Neural cell (in vitro differentiated cells): ENCODE measurements at regions not wholly inside any gene's neighbourhood (a gene's known extent, or its start where the extent isn't known, plus 50 kb on each side); places are given as distances from the start of the nearest gene placed in this dataset.

Experiments
- POLR2AphosphoS5 ChIP-seq: IDR thresholded peaks from 2 replicates; pipeline ENCODE4 v1.6.1; 2012
- TAF1 ChIP-seq: IDR thresholded peaks from 2 replicates; pipeline ENCODE4 v1.6.1; 2012; ENCODE audit warnings: low read depth
- TF ChIP-seq, protein P1 (sequence below): fragments of 450-650 bp; IDR thresholded peaks from 2 replicates; pipeline ENCODE4 v1.5.1; 2014; ENCODE audit warnings: antibody characterized with exemption, mild to moderate bottlenecking, moderate library complexity; ENCODE audit not compliant: poor library complexity, severe bottlenecking

DNA sequence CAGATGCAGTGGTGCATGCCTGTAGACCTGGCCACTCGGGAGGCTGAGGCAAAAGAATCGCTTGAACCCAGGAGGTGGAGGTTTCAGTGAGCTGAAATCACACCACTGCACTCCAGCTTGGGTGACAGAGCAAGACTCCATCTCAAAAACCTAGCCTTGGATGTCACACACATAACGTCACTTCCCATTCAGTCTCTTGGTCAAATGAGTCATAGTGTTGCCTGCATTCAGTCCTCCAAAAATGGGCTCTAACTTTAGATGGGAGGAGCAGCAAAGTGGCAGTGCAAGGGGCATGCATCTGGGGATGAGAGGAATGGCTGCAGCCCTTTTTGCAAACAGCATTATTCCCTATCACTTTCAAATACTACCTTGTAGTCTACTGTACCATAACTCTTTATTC is 62.9 kb upstream of the AGBL1 start:
- TF ChIP-seq, protein P1, sequence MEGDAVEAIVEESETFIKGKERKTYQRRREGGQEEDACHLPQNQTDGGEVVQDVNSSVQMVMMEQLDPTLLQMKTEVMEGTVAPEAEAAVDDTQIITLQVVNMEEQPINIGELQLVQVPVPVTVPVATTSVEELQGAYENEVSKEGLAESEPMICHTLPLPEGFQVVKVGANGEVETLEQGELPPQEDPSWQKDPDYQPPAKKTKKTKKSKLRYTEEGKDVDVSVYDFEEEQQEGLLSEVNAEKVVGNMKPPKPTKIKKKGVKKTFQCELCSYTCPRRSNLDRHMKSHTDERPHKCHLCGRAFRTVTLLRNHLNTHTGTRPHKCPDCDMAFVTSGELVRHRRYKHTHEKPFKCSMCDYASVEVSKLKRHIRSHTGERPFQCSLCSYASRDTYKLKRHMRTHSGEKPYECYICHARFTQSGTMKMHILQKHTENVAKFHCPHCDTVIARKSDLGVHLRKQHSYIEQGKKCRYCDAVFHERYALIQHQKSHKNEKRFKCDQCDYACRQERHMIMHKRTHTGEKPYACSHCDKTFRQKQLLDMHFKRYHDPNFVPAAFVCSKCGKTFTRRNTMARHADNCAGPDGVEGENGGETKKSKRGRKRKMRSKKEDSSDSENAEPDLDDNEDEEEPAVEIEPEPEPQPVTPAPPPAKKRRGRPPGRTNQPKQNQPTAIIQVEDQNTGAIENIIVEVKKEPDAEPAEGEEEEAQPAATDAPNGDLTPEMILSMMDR: no peak
- TF ChIP-seq POLR2AphosphoS5 (no peak), TAF1 (no peak)
